Breast epithelium (tissue), 3 donors: ENCODE measurements at regions not wholly inside any gene's neighbourhood (a gene's known extent, or its start where the extent isn't known, plus 50 kb on each side); places are given as distances from the start of the nearest gene placed in this dataset.

Experiments
- POLR2A ChIP-seq: fragments of 450-650 bp; IDR thresholded peaks from one replicate; pipeline ENCODE4 v1.6.1; 2016; ENCODE audit warnings: antibody characterized with exemption, mild to moderate bottlenecking, moderate library complexity
- POLR2AphosphoS5 ChIP-seq, 3 donors: sonication (generic); formaldehyde crosslinking; IDR thresholded peaks; one replicate each; pipeline ENCODE4 v1.6.1; 2017; ENCODE audit warnings: antibody characterized with exemption in 3 of 3
- TF ChIP-seq, protein P1 (sequence below), 3 donors: fragments of 450-650 bp; IDR thresholded peaks; one replicate each; pipeline ENCODE4 v1.5.1; 2016 to 2017; ENCODE audit warnings: antibody characterized with exemption in 3 of 3, mild to moderate bottlenecking in 3 of 3, moderate library complexity in 3 of 3

DNA sequence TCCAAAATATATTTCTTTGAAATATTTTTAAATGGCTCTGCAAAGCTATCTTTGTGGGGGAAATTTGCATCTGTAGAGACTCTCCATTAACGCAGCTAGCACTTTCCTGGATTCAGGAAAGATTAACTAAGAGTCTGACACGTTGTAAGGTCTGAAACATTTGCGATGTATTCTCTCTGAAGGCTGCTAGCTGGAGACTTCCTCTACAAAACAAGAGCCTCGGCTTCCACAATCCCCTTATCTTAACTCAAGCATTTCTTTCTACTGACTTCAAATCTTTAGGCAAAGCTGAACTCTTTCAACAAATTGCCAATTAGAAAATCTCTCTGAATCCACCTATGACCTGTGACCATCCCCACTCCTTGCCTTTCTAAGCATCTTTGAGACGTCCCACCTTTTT lies 250.5 kb downstream of the KLF13 start:
- TF ChIP-seq POLR2A (no peak), POLR2AphosphoS5 (IDR thresholded peaks at IDR 0.05) (no peak)
- TF ChIP-seq, protein P1, sequence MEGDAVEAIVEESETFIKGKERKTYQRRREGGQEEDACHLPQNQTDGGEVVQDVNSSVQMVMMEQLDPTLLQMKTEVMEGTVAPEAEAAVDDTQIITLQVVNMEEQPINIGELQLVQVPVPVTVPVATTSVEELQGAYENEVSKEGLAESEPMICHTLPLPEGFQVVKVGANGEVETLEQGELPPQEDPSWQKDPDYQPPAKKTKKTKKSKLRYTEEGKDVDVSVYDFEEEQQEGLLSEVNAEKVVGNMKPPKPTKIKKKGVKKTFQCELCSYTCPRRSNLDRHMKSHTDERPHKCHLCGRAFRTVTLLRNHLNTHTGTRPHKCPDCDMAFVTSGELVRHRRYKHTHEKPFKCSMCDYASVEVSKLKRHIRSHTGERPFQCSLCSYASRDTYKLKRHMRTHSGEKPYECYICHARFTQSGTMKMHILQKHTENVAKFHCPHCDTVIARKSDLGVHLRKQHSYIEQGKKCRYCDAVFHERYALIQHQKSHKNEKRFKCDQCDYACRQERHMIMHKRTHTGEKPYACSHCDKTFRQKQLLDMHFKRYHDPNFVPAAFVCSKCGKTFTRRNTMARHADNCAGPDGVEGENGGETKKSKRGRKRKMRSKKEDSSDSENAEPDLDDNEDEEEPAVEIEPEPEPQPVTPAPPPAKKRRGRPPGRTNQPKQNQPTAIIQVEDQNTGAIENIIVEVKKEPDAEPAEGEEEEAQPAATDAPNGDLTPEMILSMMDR (IDR thresholded peaks at IDR 0.05) = no peak
